GM23338 (cell line): ENCODE measurements at regions not wholly inside any gene's neighbourhood (a gene's known extent, or its start where the extent isn't known, plus 50 kb on each side); places are given as distances from the start of the nearest gene placed in this dataset.

Source experiments
- CREB1 ChIP-seq: fragments of 250-450 bp; sonication (Bioruptor Pico); IDR thresholded peaks from 2 replicates; pipeline ENCODE4 v1.5.0; 2020; ENCODE audit warnings: low read depth, mild to moderate bottlenecking, moderate library complexity
- EZH2 ChIP-seq: fragments of 200-600 bp; sonication (generic); IDR thresholded peaks from one replicate; pipeline ENCODE4 v1.8.0; 2017; ENCODE audit warnings: antibody characterized with exemption, mild to moderate bottlenecking, low read depth; ENCODE audit not compliant: unreplicated experiment
- EZH2phosphoT487 ChIP-seq: fragments of 200-600 bp; sonication (generic); IDR thresholded peaks from one replicate; pipeline ENCODE4 v1.8.1; 2018; ENCODE audit warnings: antibody characterized with exemption; ENCODE audit not compliant: unreplicated experiment
- NANOG ChIP-seq: IDR thresholded peaks from 2 replicates; pipeline ENCODE4 v1.6.1; 2016; ENCODE audit warnings: antibody characterized with exemption, borderline replicate concordance
- ZNF331 ChIP-seq: fragments of 250-450 bp; sonication (Bioruptor Pico); IDR thresholded peaks from 2 replicates; pipeline ENCODE4 v1.5.0; 2020; ENCODE audit warnings: low read depth, mild to moderate bottlenecking, moderate library complexity
- TF ChIP-seq, protein P1 (sequence below), 2 experiments: fragments of 200-600 bp in 1 of 2; sonication (generic) in 1 of 2; conservative IDR thresholded peaks; 2 replicates each; pipeline versions ENCODE4 v1.5.1 to v1.6.1; 2016 to 2017; ENCODE audit warnings: antibody characterized with exemption in 2 of 2, low read depth in 2 of 2, mild to moderate bottlenecking in 2 of 2, moderate library complexity in 1 of 2
- TF ChIP-seq, protein P2 (sequence below): IDR thresholded peaks from one replicate; pipeline ENCODE4 v1.6.1; 2018; ENCODE audit warnings: antibody characterized with exemption; ENCODE audit not compliant: unreplicated experiment

DNA sequence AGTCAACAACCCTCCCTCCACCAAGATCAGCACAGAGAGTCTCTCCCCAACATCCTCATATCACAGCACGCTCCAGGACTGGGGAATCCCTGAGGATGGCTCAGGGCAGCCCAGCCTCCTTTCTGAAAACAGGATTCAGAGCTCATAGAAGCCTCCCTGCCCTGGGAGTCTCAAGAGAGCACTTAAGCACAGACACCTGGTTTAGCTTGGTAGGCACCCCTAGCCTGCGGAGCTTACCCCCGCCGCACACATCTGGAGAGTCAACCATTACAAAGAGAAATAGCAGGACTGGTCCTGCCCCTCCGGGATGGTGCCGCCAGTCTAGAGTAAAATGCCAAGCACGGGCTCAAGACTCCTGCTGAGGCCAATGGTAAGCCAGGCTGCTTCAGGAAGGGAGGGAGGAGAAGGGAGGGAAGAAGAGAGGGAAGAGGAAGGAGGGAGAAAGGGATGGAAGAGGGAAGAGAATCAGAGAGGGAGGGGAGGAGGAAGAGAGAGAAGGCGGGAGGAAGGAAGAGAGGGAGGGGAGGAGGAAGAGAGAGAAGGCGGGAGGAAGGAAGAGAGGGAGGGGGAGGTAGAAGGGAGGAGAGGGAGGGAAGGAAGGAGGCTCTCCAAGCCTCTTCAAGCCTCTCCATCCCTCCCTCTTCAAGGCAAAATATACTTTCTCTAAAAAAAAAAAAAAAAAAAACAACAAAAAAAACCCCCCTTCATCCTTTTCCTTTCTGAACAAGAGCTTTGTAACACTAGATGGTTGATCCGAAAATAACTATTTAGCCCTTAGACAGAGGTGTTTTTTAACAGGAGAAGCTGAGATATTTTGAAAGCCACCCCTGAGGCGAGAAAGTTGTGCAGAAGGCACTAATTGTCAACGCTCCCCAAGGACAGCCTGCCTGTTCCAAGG lies 278.6 kb upstream of the TLE3 start:
- TF ChIP-seq, protein P1, sequence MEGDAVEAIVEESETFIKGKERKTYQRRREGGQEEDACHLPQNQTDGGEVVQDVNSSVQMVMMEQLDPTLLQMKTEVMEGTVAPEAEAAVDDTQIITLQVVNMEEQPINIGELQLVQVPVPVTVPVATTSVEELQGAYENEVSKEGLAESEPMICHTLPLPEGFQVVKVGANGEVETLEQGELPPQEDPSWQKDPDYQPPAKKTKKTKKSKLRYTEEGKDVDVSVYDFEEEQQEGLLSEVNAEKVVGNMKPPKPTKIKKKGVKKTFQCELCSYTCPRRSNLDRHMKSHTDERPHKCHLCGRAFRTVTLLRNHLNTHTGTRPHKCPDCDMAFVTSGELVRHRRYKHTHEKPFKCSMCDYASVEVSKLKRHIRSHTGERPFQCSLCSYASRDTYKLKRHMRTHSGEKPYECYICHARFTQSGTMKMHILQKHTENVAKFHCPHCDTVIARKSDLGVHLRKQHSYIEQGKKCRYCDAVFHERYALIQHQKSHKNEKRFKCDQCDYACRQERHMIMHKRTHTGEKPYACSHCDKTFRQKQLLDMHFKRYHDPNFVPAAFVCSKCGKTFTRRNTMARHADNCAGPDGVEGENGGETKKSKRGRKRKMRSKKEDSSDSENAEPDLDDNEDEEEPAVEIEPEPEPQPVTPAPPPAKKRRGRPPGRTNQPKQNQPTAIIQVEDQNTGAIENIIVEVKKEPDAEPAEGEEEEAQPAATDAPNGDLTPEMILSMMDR (conservative IDR thresholded peaks at IDR 0.05; ENCODE audit: low read depth in 2 of 2), result no peak
- TF ChIP-seq NANOG (no peak), CREB1 (CRISPR knock-in tag) (no peak), EZH2 (no peak), ZNF331 (no peak), EZH2phosphoT487 (no peak)
- TF ChIP-seq, protein P2, sequence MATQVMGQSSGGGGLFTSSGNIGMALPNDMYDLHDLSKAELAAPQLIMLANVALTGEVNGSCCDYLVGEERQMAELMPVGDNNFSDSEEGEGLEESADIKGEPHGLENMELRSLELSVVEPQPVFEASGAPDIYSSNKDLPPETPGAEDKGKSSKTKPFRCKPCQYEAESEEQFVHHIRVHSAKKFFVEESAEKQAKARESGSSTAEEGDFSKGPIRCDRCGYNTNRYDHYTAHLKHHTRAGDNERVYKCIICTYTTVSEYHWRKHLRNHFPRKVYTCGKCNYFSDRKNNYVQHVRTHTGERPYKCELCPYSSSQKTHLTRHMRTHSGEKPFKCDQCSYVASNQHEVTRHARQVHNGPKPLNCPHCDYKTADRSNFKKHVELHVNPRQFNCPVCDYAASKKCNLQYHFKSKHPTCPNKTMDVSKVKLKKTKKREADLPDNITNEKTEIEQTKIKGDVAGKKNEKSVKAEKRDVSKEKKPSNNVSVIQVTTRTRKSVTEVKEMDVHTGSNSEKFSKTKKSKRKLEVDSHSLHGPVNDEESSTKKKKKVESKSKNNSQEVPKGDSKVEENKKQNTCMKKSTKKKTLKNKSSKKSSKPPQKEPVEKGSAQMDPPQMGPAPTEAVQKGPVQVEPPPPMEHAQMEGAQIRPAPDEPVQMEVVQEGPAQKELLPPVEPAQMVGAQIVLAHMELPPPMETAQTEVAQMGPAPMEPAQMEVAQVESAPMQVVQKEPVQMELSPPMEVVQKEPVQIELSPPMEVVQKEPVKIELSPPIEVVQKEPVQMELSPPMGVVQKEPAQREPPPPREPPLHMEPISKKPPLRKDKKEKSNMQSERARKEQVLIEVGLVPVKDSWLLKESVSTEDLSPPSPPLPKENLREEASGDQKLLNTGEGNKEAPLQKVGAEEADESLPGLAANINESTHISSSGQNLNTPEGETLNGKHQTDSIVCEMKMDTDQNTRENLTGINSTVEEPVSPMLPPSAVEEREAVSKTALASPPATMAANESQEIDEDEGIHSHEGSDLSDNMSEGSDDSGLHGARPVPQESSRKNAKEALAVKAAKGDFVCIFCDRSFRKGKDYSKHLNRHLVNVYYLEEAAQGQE, result no peak
